ENCODE measurements at regions not wholly inside any gene's neighbourhood (a gene's known extent, or its start where the extent isn't known, plus 50 kb on each side); places are given as distances from the start of the nearest gene placed in this dataset.
A peak's percentile ranks its signal among the peaks of the same experiment; 100 is the strongest.
"Not testable (repeated sequence)": the region's sequence is repeated elsewhere in the genome, so short reads cannot be mapped to it uniquely, and the experiment has no call there.

DNA sequence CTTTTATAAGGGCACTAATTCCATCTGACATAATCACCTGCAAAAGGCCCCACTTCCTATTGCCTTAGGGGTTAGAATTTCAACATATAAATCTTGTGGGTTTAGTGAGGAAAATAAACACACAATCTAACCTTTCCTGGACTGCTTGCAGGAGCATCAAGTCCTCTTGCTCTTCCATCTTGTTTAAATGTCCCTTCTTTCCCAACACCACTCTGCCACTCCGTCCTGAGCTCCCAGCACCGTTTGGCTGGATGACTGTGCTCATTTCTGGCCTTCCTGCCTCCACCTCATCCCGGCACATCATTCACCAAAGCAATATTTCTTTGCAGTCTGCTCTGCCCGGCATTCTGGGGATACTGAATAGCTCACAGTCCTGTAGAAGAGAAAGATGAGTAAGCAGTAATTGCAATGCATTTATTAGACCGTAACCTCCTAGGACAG is 247.8 kb downstream of the BCL2 start:
- no peak for DNase-seq

- DNase-seq: no peak
Observed at GRCh38 chr18:63070767-63071502, 248.6 kb downstream of the BCL2 start.

GRCh38 chr18:63069496-63069895 is 250.1 kb downstream of the BCL2 start:
- DNase-seq: no peak

DNA sequence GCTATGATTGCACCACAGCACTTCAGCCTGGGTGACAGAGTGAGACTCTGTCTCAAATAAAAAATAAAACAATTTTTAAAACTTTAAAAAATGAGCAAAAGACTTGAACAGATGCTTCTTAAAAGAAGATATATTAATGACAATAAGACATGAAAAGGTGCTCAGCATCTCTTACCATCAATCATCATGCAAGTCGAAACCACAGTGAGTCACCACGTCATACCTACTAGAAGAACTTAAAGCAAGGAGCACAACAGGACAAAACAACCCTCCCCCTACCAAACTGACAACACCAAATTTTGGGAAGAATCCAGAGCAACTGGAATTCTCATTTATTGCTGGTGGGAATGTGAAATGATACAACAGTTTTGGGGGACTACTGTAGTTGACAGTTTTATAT is 251.6 kb downstream of the BCL2 start:
- DNase-seq: no peak

GRCh38 chr18:63065172-63065571 is 254.4 kb downstream of the BCL2 start:
- DNase-seq: no peak

GRCh38 chr18:63063171-63063570 is 256.4 kb downstream of the BCL2 start:
- no peak for DNase-seq

DNA sequence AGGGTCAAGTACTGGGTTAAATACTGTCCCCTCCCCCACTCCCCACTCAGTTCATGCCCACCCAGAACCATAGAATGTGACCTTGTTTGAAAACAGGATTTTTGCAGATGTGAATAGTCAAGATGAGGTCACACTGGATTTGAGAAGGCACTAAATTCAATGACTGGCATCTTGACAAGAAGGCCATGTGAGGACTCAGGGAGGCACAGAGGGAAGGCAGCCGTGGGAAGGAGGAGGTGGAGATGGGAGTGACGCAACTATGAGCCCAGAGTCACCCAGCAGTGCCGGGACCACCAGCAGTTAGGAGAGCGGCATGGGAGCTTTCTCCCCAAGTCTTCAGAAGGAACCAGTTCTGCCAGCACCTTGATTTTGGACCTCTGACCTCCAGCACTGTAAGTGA is 257.3 kb downstream of the BCL2 start:
- no peak for DNase-seq

- no peak for DNase-seq
Observed at GRCh38 chr18:63061303-63061702, 258.3 kb downstream of the BCL2 start.

- no peak for DNase-seq
Observed at GRCh38 chr18:63058521-63058920, 261.0 kb downstream of the BCL2 start.

- no peak for DNase-seq
Observed at GRCh38 chr18:63057707-63058106, 261.9 kb downstream of the BCL2 start.

DNA sequence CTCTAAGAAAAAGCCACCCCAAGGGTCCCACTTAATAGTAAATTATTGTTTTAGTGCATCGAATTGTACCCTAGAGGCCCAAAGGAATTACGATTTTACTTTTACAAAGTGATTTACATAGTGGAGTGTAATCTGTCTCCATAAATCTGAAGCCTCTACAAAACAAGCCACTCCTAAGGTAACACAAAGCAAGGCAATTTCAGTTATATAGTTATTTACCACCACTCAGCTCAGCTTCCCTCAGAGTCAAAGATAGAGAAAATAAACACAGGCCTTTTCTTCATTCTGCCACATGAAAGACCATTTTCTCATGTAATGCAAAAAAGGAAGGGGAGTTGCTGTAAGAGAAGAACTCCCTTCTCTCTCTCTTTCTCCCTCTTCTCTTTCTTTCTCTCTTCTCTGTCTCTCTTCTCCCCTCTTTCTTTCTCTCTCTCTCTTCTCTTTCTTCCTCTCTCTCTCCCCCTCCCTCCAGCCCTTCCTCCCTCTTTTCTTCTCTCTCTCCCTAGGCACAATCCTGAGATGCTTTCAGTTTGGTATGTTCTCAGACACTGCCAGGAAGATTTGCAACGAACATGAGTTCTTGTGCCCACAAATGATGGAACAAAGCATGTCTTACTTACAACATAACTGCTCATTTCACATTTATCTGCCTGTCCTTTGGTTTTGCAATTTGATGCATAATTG is 264.5 kb downstream of the BCL2 start:
- DNase-seq: no peak

DNA sequence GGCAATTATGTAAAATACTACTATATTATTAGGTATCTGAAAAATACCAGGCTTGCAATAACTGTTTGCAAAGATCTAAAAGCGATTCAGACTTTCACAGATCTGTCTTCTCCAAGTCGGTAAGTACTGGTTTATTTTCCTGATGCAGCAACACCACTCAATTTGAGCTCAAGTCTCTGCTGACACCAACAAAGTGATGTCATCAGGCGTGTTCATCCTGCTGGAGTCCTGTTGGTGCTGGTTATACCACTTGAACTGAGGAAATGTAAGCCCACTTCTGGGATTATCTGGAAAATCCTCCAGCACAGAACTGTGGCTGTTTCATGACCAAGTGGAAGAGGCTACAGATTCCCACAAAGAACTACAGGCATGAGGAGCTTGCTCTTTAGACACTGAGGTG is 267.6 kb downstream of the BCL2 start:
- no peak for DNase-seq

DNA sequence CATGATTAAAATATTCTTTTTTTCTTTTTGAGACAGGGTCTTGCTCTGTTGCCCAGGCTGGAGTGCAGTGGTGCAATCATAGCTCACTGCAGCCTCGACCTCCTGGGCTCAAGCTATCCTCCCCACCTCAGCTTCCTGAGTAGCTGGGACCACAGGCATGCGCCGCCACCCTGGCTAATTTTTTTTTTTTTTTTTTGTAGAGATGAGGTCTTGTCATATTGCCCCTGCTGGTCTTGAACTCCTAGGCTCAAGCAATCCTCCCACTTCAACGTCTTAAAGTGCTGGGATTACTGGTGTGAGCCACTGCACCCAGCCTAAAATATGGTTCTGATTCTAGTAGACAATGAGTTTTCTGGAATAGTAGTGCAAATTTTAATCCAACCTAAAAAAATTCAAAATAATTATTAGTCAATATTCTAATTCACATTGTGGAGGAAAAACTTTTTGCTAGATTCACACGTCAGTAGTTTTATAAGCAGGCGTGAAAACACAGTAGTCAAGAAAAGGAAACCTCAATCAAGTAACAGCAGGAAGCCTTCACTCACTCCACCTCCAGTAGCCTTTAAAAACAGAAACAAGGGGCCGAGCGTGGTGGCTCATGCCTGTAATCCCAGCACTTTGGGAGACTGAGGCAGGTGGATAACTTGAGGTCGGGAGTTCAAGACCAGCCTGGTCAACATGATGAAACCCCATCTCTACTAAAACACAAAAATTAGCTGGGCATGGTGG is 268.7 kb downstream of the BCL2 start:
- DNase-seq: not testable (repeated sequence)

DNA sequence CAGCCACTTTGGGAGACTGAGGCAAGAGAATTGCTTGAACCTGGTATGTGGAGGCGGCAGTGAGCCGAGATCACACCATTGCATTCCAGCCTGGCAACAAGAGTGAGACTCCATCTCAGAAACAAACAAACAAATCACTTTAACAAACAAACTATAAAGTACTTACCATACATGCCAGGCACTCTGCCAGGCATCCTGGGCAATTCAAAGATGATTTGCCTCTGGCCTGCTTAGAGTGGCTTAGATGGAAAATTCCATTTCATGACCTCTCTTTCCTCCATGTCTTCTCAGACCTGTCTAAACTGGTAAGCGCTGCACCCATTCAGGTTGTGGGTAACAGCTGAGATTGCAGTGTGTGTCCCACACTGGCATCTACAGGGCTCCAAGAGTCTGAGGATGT is 273.2 kb downstream of the BCL2 start:
- no peak for DNase-seq

DNA sequence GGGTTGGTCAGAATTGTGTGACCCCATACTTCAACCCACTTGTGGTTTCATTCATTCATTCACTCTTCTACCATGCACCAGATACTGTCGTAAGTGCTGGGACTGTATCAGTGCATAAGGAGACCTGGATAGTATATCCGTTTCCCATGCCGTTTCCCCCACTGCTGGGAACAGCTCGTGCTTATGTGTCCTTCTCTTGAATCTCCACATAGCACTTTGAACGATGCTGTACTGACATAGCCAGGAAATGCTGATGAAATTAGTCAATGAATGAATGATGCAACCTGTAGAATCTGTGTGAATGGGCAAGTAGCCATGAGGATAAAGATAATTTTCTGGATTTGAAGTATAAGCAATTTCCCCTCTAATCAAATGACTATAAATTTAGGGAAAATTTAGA is 276.1 kb downstream of the BCL2 start:
- no peak for DNase-seq

DNA sequence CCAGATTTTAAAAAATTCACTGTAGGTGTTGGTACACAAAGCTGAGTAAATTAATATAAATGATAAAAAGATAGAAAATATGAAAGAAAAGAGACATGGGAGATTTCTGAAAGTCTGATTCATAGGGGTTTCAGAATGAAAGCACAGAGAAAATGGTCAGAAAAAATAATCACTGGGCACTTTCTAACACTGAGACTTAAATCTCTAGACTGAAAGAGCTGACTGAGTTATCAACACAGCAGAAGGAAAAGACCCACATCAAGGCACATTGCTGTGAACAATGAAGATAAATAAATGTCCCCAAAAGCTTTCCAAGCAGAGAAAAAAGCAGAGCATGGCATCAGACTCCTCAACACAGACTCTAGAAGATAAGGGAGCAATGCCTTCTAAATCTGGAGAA is 277.2 kb downstream of the BCL2 start:
- DNase-seq: no peak

- DNase-seq: peak; percentile 45
Observed at GRCh38 chr18:63040788-63041410, 278.7 kb downstream of the BCL2 start.

DNA sequence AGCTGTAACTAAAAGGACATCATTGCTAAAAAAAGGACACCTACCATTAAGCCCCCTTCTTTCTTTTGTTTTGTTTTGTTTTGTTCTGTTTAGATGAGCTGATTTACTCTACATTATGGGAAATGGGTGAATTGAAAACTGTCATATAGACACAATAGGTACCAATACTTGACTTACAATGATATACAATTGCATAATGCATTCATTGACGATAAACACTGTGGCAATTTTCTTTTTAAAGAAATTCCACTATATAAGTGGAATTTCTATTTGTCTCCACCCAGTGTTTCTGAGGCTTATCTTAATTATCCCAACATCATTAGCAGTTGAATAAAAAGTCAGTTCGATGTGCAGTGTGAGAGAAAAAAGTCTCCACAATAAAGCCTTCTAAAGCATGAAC is 282.1 kb downstream of the BCL2 start:
- no peak for DNase-seq

DNA sequence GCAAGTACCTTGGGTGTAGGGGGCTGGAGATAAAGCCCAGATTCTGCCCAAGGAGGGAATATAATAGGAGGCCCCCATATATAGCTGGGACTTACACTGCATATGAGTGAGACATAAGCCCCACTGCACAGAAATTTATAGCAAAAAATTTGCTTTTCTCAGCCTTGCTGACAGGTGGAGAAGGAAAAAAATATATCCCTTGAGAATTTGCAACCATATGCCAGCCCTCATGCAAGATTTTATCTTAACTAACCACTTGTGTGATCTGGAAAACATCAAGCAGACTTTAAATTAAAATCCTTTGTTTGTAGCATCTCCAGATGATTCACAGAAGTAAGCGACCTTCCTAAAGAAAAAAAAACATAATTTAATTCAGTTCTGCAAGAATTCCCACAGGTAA is 288.2 kb downstream of the BCL2 start:
- DNase-seq: no peak

Data from NCI-H69 (cell line).